GDM1 (cell line): ENCODE measurements at regions not wholly inside any gene's neighbourhood (a gene's known extent, or its start where the extent isn't known, plus 50 kb on each side); places are given as distances from the start of the nearest gene placed in this dataset.
"Not testable (repeated sequence)": the region's sequence is repeated elsewhere in the genome, so short reads cannot be mapped to it uniquely, and the experiment has no call there.

ENCODE experiments used
- DNase-seq: peaks from one replicate; lab custom pipeline; 2025; lab: John Stamatoyannopoulos, UW

GRCh38 chr9:7622481-7622880, 177.1 kb downstream of the DMAC1 start:
- no peak for DNase-seq

GRCh38 chr9:7615344-7615743, 184.2 kb downstream of the DMAC1 start:
- DNase-seq = no peak

GRCh38 chr9:7613931-7614330, 185.6 kb downstream of the DMAC1 start:
- DNase-seq = no peak

- DNase-seq = no peak
Measured at GRCh38 chr9:7608261-7608660, 191.3 kb downstream of the DMAC1 start.

- DNase-seq = no peak
Measured at GRCh38 chr9:7607421-7607820, 192.2 kb downstream of the DMAC1 start.

- no peak for DNase-seq
Measured at GRCh38 chr9:7606591-7606990, 193.0 kb downstream of the DMAC1 start.

- no peak for DNase-seq
Measured at GRCh38 chr9:7601739-7602138, 197.8 kb downstream of the DMAC1 start.

- no peak for DNase-seq
Measured at GRCh38 chr9:7597716-7598115, 201.9 kb downstream of the DMAC1 start.

GRCh38 chr9:7592321-7593316, 207.0 kb downstream of the DMAC1 start:
- no peak for DNase-seq

- no peak for DNase-seq
Measured at GRCh38 chr9:7591501-7591900, 208.1 kb downstream of the DMAC1 start.

GRCh38 chr9:7580568-7580967, 219.0 kb downstream of the DMAC1 start:
- DNase-seq = no peak

GRCh38 chr9:7579351-7579750, 220.2 kb downstream of the DMAC1 start:
- no peak for DNase-seq

GRCh38 chr9:7578951-7579350, 220.6 kb downstream of the DMAC1 start:
- no peak for DNase-seq

GRCh38 chr9:7570107-7570720, 229.4 kb downstream of the DMAC1 start:
- DNase-seq = peak; percentile 27

- DNase-seq = no peak
Measured at GRCh38 chr9:7567687-7568086, 231.9 kb downstream of the DMAC1 start.

- DNase-seq = no peak
Measured at GRCh38 chr9:7561527-7562080, 238.0 kb downstream of the DMAC1 start.

GRCh38 chr9:7560669-7561305, 238.8 kb downstream of the DMAC1 start:
- no peak for DNase-seq

GRCh38 chr9:7554699-7555098, 244.9 kb downstream of the DMAC1 start:
- DNase-seq = no peak

- not testable (repeated sequence) for DNase-seq
Measured at GRCh38 chr9:7552706-7553105, 246.9 kb downstream of the DMAC1 start.

GRCh38 chr9:7549249-7549648, 250.3 kb downstream of the DMAC1 start:
- no peak for DNase-seq

GRCh38 chr9:7546261-7546660, 253.3 kb downstream of the DMAC1 start:
- DNase-seq = no peak

GRCh38 chr9:7545371-7546165, 254.0 kb downstream of the DMAC1 start:
- no peak for DNase-seq
